MM.1S (cell line): ENCODE measurements at regions not wholly inside any gene's neighbourhood (a gene's known extent, or its start where the extent isn't known, plus 50 kb on each side); places are given as distances from the start of the nearest gene placed in this dataset.

Source experiments
- CTCF ChIP-seq: fragments of 300-600 bp; sonication (generic); IDR thresholded peaks from 2 replicates; pipeline ENCODE4 v1.5.1; 2016; ENCODE audit warnings: antibody characterized with exemption, low read length, mixed read lengths
- EZH2phosphoT487 ChIP-seq: fragments of 300-600 bp; sonication (generic); IDR thresholded peaks from 2 replicates; pipeline ENCODE4 v1.6.1; 2018; ENCODE audit warnings: antibody characterized with exemption, low read length

GRCh38 chr9:3629495-3629894 is 103.7 kb upstream of the RFX3 start:
- TF ChIP-seq CTCF (no peak), EZH2phosphoT487 (no peak)
